ENCODE measurements at regions not wholly inside any gene's neighbourhood (a gene's known extent, or its start where the extent isn't known, plus 50 kb on each side); places are given as distances from the start of the nearest gene placed in this dataset.
A peak's percentile ranks its signal among the peaks of the same experiment; 100 is the strongest.
"Not testable (repeated sequence)": the region's sequence is repeated elsewhere in the genome, so short reads cannot be mapped to it uniquely, and the experiment has no call there.

DNA sequence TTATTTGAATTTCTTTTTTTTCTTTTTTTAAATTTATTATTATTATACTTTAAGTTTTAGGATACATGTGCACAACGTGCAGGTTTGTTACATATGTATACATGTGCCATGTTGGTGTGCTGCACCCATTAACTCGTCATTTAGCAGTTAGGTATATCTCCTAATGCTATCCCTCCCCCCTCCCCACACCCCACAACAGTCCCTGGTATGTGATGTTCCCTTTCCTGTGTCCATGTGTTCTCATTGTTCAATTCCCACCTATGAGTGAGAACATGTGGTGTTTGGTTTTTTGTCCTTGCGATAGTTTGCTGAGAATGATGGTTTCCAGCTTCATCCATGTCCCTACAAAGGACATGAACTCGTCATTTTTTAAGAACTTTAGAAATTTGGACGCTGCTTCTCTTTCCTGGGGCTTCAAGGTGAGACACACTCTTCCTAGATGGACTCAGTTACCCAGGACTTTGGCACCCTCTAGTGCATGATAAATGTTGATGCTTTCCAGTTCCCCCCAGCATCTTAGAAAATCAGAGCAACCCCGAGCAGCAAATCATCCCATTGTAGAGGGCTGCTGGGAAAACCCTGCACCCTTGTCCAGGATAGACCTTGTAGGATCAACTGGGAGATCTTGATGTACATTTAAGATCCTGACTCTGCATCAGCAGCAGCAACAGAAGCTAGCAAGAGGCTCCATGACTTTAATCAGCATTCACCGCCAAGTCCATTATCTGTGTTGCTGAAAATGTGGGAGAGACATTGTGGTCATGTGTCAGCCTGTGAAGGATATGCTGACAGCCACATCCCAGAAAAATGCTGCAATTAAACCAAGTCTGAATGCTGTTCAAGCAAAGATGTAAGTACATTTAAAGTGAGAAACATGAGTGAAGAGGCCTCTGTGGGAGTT is 266.9 kb upstream of the FAM78B start:
- H3K4me3 ChIP-seq; intact Hi-C loops (cut with DNase I; ENCODE audit: low total_unique reads); H3K9me3 ChIP-seq; H3K27ac ChIP-seq; H3K4me1 ChIP-seq; H3K27me3 ChIP-seq; in situ Hi-C loops (cut with MboI; ENCODE audit: low pct_ligation_motif_present in 1 of 4, low pct_unique_long_range_greater_than_20kb in 1 of 4, low sequenced_read_pairs in 3 of 4); DNase-seq; H3K36me3 ChIP-seq: not testable (repeated sequence)
- peak in 3 of 5 experiments; percentile 12 to 22 (median 12) for TF ChIP-seq CTCF (IDR thresholded peaks at IDR 0.05)
- 19 to 36% methylated on average over 2 to 7 of the region's 7 CpGs for WGBS, 2 donors (ENCODE audit: low coverage in 1 of 2)

- intact Hi-C loops (cut with DNase I; ENCODE audit: low total_unique reads) (no loop called here), in situ Hi-C loops (cut with MboI; ENCODE audit: low pct_ligation_motif_present in 1 of 4, low pct_unique_long_range_greater_than_20kb in 1 of 4, low sequenced_read_pairs in 3 of 4) (loop anchor here in 1 of 4 donors (25.0 kb wide), 1 partner anchor 520 kb away; no protein-coding TSS in a partner anchor)
- no peaks in the 10 kb centered on the region for H3K9me3 ChIP-seq
- no peaks in the 10 kb centered on the region for H3K27me3 ChIP-seq
- H3K27ac ChIP-seq, result no peak overlapping the region
- DNase-seq, result no peak
- H3K4me3 ChIP-seq, result no peak overlapping the region
- H3K36me3 ChIP-seq, result no peaks in the 10 kb centered on the region
- 67 to 78% methylated on average over 1 to 2 of the region's 2 CpGs for WGBS, 2 donors (ENCODE audit: low coverage in 1 of 2)
- no peaks in the 10 kb centered on the region for H3K4me1 ChIP-seq
- TF ChIP-seq CTCF (IDR thresholded peaks at IDR 0.05), result no peak
- no peak for TF ChIP-seq EP300 (IDR thresholded peaks at IDR 0.05; ENCODE audit: low read depth)
- TF ChIP-seq POLR2AphosphoS5 (IDR thresholded peaks at IDR 0.05), result no peak
- no peak for TF ChIP-seq POLR2A (IDR thresholded peaks at IDR 0.05)
Observed at GRCh38 chr1:166457700-166458099, 290.9 kb upstream of the FAM78B start.

GRCh38 chr1:166464333-166464732 is 297.5 kb upstream of the FAM78B start:
- H3K27ac ChIP-seq, result no peak overlapping the region
- no peaks in the 10 kb centered on the region for H3K4me1 ChIP-seq
- 93 to 100% methylated on average over 1 of the region's 1 CpG for WGBS, 2 donors (ENCODE audit: low coverage in 1 of 2)
- no peak overlapping the region for H3K4me3 ChIP-seq
- in situ Hi-C loops (cut with MboI; ENCODE audit: low pct_ligation_motif_present in 1 of 4, low pct_unique_long_range_greater_than_20kb in 1 of 4, low sequenced_read_pairs in 3 of 4) (loop anchor here in 1 of 4 donors (25.0 kb wide), 1 partner anchor 527 kb away; no protein-coding TSS in a partner anchor), intact Hi-C loops (cut with DNase I; ENCODE audit: low total_unique reads) (no loop called here)
- peaks cover 6 to 12% of the 10 kb centered on the region in 2 donors for H3K9me3 ChIP-seq
- no peak for DNase-seq
- no peaks in the 10 kb centered on the region for H3K36me3 ChIP-seq
- TF ChIP-seq CTCF (IDR thresholded peaks at IDR 0.05), result no peak
- TF ChIP-seq EP300 (IDR thresholded peaks at IDR 0.05; ENCODE audit: low read depth), result no peak
- no peak for TF ChIP-seq POLR2AphosphoS5 (IDR thresholded peaks at IDR 0.05)
- no peak for TF ChIP-seq POLR2A (IDR thresholded peaks at IDR 0.05)
- no peaks in the 10 kb centered on the region for H3K27me3 ChIP-seq

- Histone ChIP-seq H3K4me3 (no peak overlapping the region), H3K9me3 (peaks cover 0 to 5% of the 10 kb centered on the region in 2 donors), H3K27me3 (no peaks in the 10 kb centered on the region), H3K27ac (no peak overlapping the region), H3K36me3 (no peaks in the 10 kb centered on the region), H3K4me1 (no peaks in the 10 kb centered on the region)
- in situ Hi-C loops (cut with MboI; ENCODE audit: low pct_ligation_motif_present in 1 of 4, low pct_unique_long_range_greater_than_20kb in 1 of 4, low sequenced_read_pairs in 3 of 4), result loop anchor here in 2 of 4 donors (10.0 to 25.0 kb wide), 2 partner anchors 533 to 535 kb away; no protein-coding TSS in a partner anchor
- WGBS, 2 donors (ENCODE audit: low coverage in 1 of 2), result 55 to 72% methylated on average over 2 of the region's 2 CpGs
- DNase-seq, result no peak
- TF ChIP-seq CTCF (IDR thresholded peaks at IDR 0.05), result no peak
- intact Hi-C loops (cut with DNase I; ENCODE audit: low total_unique reads), result no loop called here
Observed at GRCh38 chr1:166470014-166470413, 303.2 kb upstream of the FAM78B start.

All from transverse colon (tissue), 4 donors.